ENCODE measurements at regions not wholly inside any gene's neighbourhood (a gene's known extent, or its start where the extent isn't known, plus 50 kb on each side); places are given as distances from the start of the nearest gene placed in this dataset.

DNA sequence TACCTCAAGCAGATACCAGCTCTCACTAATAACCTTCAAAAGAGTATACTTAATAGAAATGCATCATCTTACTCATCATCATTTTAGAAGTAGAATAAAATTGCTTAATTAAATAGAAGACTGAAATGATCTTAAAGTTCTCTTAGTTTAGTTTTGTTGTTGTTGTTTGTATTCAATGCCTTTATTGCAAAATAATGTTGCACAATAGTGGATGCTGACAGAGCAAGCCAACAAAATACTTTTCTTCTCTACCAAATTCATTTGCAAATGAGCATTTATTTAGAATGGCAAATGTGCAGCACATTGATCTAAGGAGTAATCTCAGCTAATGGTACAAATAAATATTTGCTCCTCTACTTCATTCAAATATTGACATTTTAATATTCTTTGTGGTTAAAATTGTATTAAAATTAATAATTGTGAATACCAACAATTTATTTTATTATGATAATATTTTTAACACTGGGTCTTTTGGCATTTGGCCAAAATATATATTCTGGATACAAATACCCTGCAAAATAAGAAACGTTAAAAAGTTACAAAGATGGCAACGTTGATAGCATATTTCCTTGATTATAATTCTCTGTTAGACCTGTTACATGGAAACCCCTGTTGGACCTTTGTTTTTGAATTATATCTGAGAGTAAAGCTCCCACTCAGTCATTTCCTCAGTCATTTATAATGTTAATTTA lies 496.1 kb downstream of the RERGL start:
- H3K9me3 ChIP-seq (replicated peaks; ENCODE audit: insufficient read depth, low read length) = no peaks in the 10 kb centered on the region
- H3K9me2 ChIP-seq (replicated peaks; ENCODE audit: insufficient read depth, low read length) = no peaks in the 10 kb centered on the region
- TF ChIP-seq, protein P1, sequence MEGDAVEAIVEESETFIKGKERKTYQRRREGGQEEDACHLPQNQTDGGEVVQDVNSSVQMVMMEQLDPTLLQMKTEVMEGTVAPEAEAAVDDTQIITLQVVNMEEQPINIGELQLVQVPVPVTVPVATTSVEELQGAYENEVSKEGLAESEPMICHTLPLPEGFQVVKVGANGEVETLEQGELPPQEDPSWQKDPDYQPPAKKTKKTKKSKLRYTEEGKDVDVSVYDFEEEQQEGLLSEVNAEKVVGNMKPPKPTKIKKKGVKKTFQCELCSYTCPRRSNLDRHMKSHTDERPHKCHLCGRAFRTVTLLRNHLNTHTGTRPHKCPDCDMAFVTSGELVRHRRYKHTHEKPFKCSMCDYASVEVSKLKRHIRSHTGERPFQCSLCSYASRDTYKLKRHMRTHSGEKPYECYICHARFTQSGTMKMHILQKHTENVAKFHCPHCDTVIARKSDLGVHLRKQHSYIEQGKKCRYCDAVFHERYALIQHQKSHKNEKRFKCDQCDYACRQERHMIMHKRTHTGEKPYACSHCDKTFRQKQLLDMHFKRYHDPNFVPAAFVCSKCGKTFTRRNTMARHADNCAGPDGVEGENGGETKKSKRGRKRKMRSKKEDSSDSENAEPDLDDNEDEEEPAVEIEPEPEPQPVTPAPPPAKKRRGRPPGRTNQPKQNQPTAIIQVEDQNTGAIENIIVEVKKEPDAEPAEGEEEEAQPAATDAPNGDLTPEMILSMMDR (IDR thresholded peaks at IDR 0.05; ENCODE audit: low read length) = no peak
- TF ChIP-seq EZH2 (optimal IDR thresholded peaks at IDR 0.05; ENCODE audit: low read depth, low read length) = no peak
- TF ChIP-seq EZH2phosphoT487 (IDR thresholded peaks at IDR 0.05; ENCODE audit: low read length) = no peak

DNA sequence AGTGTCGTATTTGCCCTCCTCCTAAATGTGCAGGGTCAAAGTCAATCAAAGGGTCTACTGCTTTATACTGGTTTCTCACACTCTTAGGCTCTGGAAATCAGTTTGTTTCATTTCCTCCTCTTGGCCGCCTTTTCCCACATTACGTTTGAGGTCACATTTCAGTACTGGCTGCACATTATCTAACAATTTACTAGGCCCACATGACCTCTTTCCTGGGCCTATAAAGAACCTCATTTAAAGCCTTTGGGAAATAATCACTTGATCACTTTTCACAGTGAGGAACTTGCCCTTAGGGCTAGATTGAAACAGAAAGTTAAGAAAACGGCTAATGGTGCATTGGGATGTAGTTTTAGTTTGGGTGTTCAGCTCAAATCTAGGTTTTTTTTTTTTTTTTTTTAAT lies 497.5 kb downstream of the RERGL start:
- Histone ChIP-seq H3K4me3 (ENCODE audit: low read length) (no peak overlapping the region), H3K9ac (ENCODE audit: low read length) (no peak overlapping the region), H3K9me3 (replicated peaks; ENCODE audit: insufficient read depth, low read length) (no peaks in the 10 kb centered on the region), H3K36me3 (replicated peaks; ENCODE audit: insufficient read depth, low read length) (no peaks in the 10 kb centered on the region), H3K27me3 (replicated peaks; ENCODE audit: insufficient read depth, low read length) (no peaks in the 10 kb centered on the region), H3K4me2 (ENCODE audit: low read depth, low read length) (no peak overlapping the region), H3K79me2 (ENCODE audit: low read length) (no peaks in the 10 kb centered on the region), H3K4me1 (ENCODE audit: low read length) (no peaks in the 10 kb centered on the region), H2AFZ (ENCODE audit: low read length) (no peak overlapping the region), H3F3A (ENCODE audit: insufficient read depth, low read length) (no peaks in the 10 kb centered on the region), H3K27ac (ENCODE audit: low read length) (no peak overlapping the region), H4K20me1 (ENCODE audit: insufficient read depth, low read length) (no peaks in the 10 kb centered on the region), H3K9me2 (replicated peaks; ENCODE audit: insufficient read depth, low read length) (no peaks in the 10 kb centered on the region)
- TF ChIP-seq EZH2phosphoT487 (IDR thresholded peaks at IDR 0.05; ENCODE audit: low read length) = no peak
- TF ChIP-seq, protein P1 (IDR thresholded peaks at IDR 0.05; ENCODE audit: low read length) = no peak
- TF ChIP-seq EZH2 (optimal IDR thresholded peaks at IDR 0.05; ENCODE audit: low read depth, low read length) = no peak
- DNase-seq = no peak

More for the DNA sequence above, 496.1 kb downstream of the RERGL start:
- H3K4me3 ChIP-seq (ENCODE audit: low read length) = no peak overlapping the region
- no peak overlapping the region for H3K9ac ChIP-seq (ENCODE audit: low read length)
- no peaks in the 10 kb centered on the region for H3K4me1 ChIP-seq (ENCODE audit: low read length)
- H3K27me3 ChIP-seq (replicated peaks; ENCODE audit: insufficient read depth, low read length) = no peaks in the 10 kb centered on the region
- no peak overlapping the region for H3K27ac ChIP-seq (ENCODE audit: low read length)
- H3K4me2 ChIP-seq (ENCODE audit: low read depth, low read length) = no peak overlapping the region
- H2AFZ ChIP-seq (ENCODE audit: low read length) = no peak overlapping the region
- H4K20me1 ChIP-seq (ENCODE audit: insufficient read depth, low read length) = no peaks in the 10 kb centered on the region
- H3K36me3 ChIP-seq (replicated peaks; ENCODE audit: insufficient read depth, low read length) = no peaks in the 10 kb centered on the region
- H3F3A ChIP-seq (ENCODE audit: insufficient read depth, low read length) = no peaks in the 10 kb centered on the region
- H3K79me2 ChIP-seq (ENCODE audit: low read length) = no peaks in the 10 kb centered on the region
- no peak for DNase-seq

DNA sequence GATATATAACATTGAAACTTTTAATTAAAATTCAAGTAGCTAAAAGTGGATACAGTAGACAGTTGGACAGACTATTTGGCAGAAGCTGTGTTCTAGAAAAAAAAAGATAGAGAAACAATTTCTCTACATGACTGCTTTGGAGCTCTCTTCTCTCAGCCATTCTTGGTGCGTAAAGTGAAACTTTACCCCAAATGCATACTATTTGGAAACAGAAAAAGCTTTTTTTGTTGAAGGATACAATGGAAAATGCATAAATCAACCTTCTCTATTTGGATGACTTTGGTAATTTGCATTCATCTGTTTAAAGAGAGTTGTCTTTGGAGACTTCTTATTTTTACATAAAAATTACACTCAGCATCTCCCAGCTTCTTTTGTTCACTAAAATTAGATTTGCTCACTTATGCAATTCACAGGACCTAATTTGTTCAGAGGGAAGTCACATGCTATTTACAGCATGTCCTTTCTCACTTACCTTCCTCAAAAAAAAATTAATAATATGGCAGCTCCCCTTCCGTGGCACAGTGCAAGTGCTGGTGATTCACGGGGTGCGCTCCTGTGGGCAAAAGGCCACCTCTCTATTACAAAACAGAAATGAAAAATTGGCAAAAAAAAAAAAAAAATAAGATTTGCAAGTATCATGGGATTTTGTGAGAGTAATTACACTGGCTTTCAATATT lies 498.9 kb downstream of the RERGL start:
- no peaks in the 10 kb centered on the region for H3K36me3 ChIP-seq (replicated peaks; ENCODE audit: insufficient read depth, low read length)
- H3K27me3 ChIP-seq (replicated peaks; ENCODE audit: insufficient read depth, low read length) = no peaks in the 10 kb centered on the region
- DNase-seq = no peak
- no peaks in the 10 kb centered on the region for H3K9me3 ChIP-seq (replicated peaks; ENCODE audit: insufficient read depth, low read length)
- no peaks in the 10 kb centered on the region for H3F3A ChIP-seq (ENCODE audit: insufficient read depth, low read length)
- no peaks in the 10 kb centered on the region for H3K4me1 ChIP-seq (ENCODE audit: low read length)
- TF ChIP-seq EZH2 (optimal IDR thresholded peaks at IDR 0.05; ENCODE audit: low read depth, low read length) (no peak), EZH2phosphoT487 (IDR thresholded peaks at IDR 0.05; ENCODE audit: low read length) (no peak)
- TF ChIP-seq, protein P1 (IDR thresholded peaks at IDR 0.05; ENCODE audit: low read length) = no peak
- H3K79me2 ChIP-seq (ENCODE audit: low read length) = no peaks in the 10 kb centered on the region
- no peak overlapping the region for H3K9ac ChIP-seq (ENCODE audit: low read length)
- no peak overlapping the region for H3K4me2 ChIP-seq (ENCODE audit: low read depth, low read length)
- H2AFZ ChIP-seq (ENCODE audit: low read length) = no peak overlapping the region
- no peak overlapping the region for H3K4me3 ChIP-seq (ENCODE audit: low read length)
- H3K9me2 ChIP-seq (replicated peaks; ENCODE audit: insufficient read depth, low read length) = no peaks in the 10 kb centered on the region
- no peaks in the 10 kb centered on the region for H4K20me1 ChIP-seq (ENCODE audit: insufficient read depth, low read length)
- H3K27ac ChIP-seq (ENCODE audit: low read length) = no peak overlapping the region

Measured in MM.1S (cell line).